Spleen (tissue), 7 donors: ENCODE measurements at regions not wholly inside any gene's neighbourhood (a gene's known extent, or its start where the extent isn't known, plus 50 kb on each side); places are given as distances from the start of the nearest gene placed in this dataset.

ENCODE experiments used
- POLR2A ChIP-seq, 3 donors: fragments of 450-650 bp; IDR thresholded peaks; one replicate each; pipeline ENCODE4 v1.5.1; 2017; ENCODE audit warnings: antibody characterized with exemption in 3 of 3, mild to moderate bottlenecking in 1 of 3
- TF ChIP-seq, protein P1 (sequence below), 11 experiments: fragments of 200-600 bp in 7 of 11; fragments of 450-650 bp in 4 of 11; sonication (generic) in 4 of 11; IDR thresholded peaks in 8 of 11; conservative IDR thresholded peaks in 3 of 11; 1 replicate in 7 of 11; 2 replicates in 4 of 11; pipeline versions ENCODE4 v1.4.0 to v1.8.0; 2016 to 2021; ENCODE audit warnings: antibody characterized with exemption in 11 of 11, inconsistent platforms in 4 of 11, mild to moderate bottlenecking in 1 of 11
- donor health status: DM: no; HTN: no; CAD: no; lungs with moderate emphysema.
- donor health status: DM: no; HTN: no; CAD: no.
- donor health status: DM: no; HTN: no; CAD: no.

DNA sequence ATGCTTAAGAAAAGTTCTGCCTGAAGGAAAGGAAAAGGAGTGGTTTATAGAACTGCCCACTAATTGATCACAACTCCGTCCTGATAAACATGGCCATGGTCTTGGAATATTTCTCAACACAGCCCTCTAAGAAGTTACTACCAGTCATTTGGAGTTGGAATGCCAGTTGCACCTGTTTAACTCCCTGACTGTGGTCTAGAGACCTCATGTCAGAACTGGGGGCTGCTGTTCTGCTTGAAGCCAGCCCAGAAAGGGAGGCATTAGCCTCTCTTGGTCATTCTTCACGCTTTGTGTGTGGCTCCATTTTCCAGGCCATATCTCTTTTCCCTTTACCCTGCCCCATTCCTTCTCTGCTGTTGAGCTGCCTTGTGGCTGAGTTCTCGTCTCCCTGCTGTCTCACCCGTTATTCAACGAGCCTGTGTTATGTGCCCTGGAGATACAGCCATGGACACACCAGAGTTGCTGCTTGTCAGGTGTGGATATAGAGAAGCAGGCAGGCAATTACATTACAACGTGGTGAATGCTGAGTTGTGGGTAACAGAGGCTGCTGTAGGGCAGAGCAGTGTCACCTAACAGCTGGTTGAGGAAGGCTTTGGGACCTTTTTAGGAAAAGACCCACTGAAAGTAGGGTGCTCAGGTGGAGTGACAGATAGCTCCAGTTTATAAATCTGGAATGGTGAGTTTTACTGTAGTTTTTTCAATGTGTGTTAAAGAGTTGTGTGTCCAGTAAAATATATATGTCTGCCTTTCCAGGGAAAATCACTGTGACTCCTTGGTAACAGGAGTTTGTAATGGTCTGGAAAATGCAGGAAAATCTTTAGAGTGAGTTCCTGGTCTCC lies 137.0 kb upstream of the IPO9 start:
- TF ChIP-seq, protein P1, sequence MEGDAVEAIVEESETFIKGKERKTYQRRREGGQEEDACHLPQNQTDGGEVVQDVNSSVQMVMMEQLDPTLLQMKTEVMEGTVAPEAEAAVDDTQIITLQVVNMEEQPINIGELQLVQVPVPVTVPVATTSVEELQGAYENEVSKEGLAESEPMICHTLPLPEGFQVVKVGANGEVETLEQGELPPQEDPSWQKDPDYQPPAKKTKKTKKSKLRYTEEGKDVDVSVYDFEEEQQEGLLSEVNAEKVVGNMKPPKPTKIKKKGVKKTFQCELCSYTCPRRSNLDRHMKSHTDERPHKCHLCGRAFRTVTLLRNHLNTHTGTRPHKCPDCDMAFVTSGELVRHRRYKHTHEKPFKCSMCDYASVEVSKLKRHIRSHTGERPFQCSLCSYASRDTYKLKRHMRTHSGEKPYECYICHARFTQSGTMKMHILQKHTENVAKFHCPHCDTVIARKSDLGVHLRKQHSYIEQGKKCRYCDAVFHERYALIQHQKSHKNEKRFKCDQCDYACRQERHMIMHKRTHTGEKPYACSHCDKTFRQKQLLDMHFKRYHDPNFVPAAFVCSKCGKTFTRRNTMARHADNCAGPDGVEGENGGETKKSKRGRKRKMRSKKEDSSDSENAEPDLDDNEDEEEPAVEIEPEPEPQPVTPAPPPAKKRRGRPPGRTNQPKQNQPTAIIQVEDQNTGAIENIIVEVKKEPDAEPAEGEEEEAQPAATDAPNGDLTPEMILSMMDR (IDR thresholded peaks at IDR 0.05 in 8 of 11, conservative IDR thresholded peaks at IDR 0.05 in 3 of 11), result no peak
- no peak for TF ChIP-seq POLR2A (IDR thresholded peaks at IDR 0.05)
